ENCODE measurements at regions not wholly inside any gene's neighbourhood (a gene's known extent, or its start where the extent isn't known, plus 50 kb on each side); places are given as distances from the start of the nearest gene placed in this dataset.

GRCh38 chr9:17021387-17021970 is 113.4 kb upstream of the CNTLN start:
- ChIA-PET POLR2A (no interaction called here), CTCF (no interaction called here)
- H3K4me3 Mint-ChIP-seq: no peak overlapping the region

DNA sequence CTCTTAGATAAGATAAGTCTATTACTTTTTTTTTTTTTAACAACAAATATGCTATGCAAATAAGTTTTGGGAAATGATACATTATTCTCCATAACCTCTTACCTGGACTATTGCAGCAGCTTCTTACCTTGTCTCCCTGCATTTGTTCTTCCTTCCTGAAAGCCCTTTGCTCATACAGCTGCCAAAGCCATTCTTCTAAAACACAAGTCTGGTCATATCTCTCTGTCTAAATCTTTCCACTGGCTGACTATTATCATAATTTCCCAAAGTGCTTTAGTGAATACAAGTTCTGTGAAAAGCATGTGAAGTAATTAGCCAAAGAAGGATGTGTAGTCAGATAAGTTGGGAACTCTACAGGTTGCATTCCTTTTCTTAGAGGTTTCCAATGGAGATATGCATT is 115.4 kb upstream of the CNTLN start:
- CTCF ChIA-PET: no interaction called here
- no peak for DNase-seq
- POLR2A ChIA-PET: no interaction called here

More at GRCh38 chr9:17021387-17021970, 113.4 kb upstream of the CNTLN start:
- DNase-seq (no peak), ATAC-seq (ENCODE audit: low read depth) (no peak)
- TF ChIP-seq CTCF (IDR thresholded peaks at IDR 0.05): no peak
- H3K9me3 Mint-ChIP-seq: peaks cover 9% of the 10 kb centered on the region
- intact Hi-C loops (cut with micrococcal nuclease): no loop called here
- no peaks in the 10 kb centered on the region for H3K4me1 Mint-ChIP-seq
- H3K36me3 Mint-ChIP-seq (ENCODE audit: low read depth): no peaks in the 10 kb centered on the region
- H3K27ac Mint-ChIP-seq: no peak overlapping the region
- no peaks in the 10 kb centered on the region for H3K27me3 Mint-ChIP-seq

DNA sequence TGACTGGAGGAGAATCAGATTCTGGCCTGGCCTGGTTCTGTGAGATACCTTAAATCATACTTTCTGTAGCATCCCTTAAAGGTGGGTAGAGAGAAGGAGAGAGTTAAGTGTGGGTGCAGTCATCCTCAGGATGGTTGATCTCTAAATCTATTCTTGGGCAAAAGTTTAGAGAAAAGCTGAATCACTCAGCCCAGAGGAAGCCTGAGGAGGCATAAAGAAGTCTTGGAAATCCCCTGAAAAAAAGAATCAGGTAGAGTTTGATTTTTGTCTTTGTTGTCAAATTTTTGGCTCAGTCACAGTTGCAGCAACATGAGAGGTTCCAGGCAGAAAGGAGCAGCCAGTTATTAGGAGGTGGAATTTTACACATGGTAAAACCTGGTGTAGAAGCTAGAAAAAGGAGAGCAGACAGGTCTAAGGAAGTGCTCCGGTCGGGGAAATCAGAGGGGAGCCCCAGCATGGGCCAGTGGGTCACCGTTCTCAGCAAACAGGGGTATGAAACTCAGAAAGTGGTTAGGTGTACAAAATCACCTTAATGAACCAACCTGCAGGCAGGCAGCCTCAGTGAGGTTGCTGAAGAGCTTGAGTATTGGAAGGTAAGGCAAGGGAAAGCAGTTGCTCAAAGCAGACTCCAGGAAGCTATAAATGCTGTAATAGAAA is 116.2 kb upstream of the CNTLN start:
- ChIA-PET CTCF (no interaction called here), POLR2A (no interaction called here)
- H3K9me3 Mint-ChIP-seq: no peaks in the 10 kb centered on the region
- DNase-seq (no peak), ATAC-seq (ENCODE audit: low read depth) (no peak)
- H3K27me3 Mint-ChIP-seq: no peaks in the 10 kb centered on the region
- no peak for TF ChIP-seq CTCF (IDR thresholded peaks at IDR 0.05)
- no peaks in the 10 kb centered on the region for H3K4me1 Mint-ChIP-seq
- no peak overlapping the region for H3K27ac Mint-ChIP-seq
- H3K36me3 Mint-ChIP-seq (ENCODE audit: low read depth): no peaks in the 10 kb centered on the region
- intact Hi-C loops (cut with micrococcal nuclease): no loop called here
- no peak overlapping the region for H3K4me3 Mint-ChIP-seq

More for the DNA sequence above, 115.4 kb upstream of the CNTLN start:
- no peaks in the 10 kb centered on the region for H3K36me3 Mint-ChIP-seq (ENCODE audit: low read depth)
- no peak for TF ChIP-seq CTCF (IDR thresholded peaks at IDR 0.05)
- H3K4me3 Mint-ChIP-seq: no peak overlapping the region
- no peak overlapping the region for H3K27ac Mint-ChIP-seq
- peaks cover 4% of the 10 kb centered on the region for H3K9me3 Mint-ChIP-seq
- no peaks in the 10 kb centered on the region for H3K27me3 Mint-ChIP-seq
- intact Hi-C loops (cut with micrococcal nuclease): no loop called here
- ATAC-seq (ENCODE audit: low read depth): no peak
- H3K4me1 Mint-ChIP-seq: no peaks in the 10 kb centered on the region

GRCh38 chr9:17017931-17018491 is 116.8 kb upstream of the CNTLN start:
- Mint-ChIP-seq H3K36me3 (ENCODE audit: low read depth) (no peaks in the 10 kb centered on the region), H3K4me1 (no peaks in the 10 kb centered on the region), H3K27ac (no peak overlapping the region), H3K9me3 (no peaks in the 10 kb centered on the region), H3K4me3 (no peak overlapping the region), H3K27me3 (no peaks in the 10 kb centered on the region)
- intact Hi-C loops (cut with micrococcal nuclease): no loop called here
- CTCF ChIA-PET: no interaction called here
- POLR2A ChIA-PET: no interaction called here
- ATAC-seq (ENCODE audit: low read depth) (no peak), DNase-seq (no peak)
- no peak for TF ChIP-seq CTCF (IDR thresholded peaks at IDR 0.05)

GRCh38 chr9:17013891-17014290 is 120.9 kb upstream of the CNTLN start:
- intact Hi-C loops (cut with micrococcal nuclease): no loop called here
- ChIA-PET POLR2A (no interaction called here), CTCF (no interaction called here)
- DNase-seq (no peak), ATAC-seq (ENCODE audit: low read depth) (no peak)
- Mint-ChIP-seq H3K36me3 (ENCODE audit: low read depth) (no peaks in the 10 kb centered on the region), H3K27me3 (no peaks in the 10 kb centered on the region), H3K27ac (no peak overlapping the region), H3K4me1 (no peaks in the 10 kb centered on the region), H3K4me3 (no peak overlapping the region), H3K9me3 (no peaks in the 10 kb centered on the region)
- no peak for TF ChIP-seq CTCF (IDR thresholded peaks at IDR 0.05)

All from activated B cell treated with CpG ODN at 0.5 μM for 24 hours (primary cell).